ENCODE measurements at regions not wholly inside any gene's neighbourhood (a gene's known extent, or its start where the extent isn't known, plus 50 kb on each side); places are given as distances from the start of the nearest gene placed in this dataset.

DNA sequence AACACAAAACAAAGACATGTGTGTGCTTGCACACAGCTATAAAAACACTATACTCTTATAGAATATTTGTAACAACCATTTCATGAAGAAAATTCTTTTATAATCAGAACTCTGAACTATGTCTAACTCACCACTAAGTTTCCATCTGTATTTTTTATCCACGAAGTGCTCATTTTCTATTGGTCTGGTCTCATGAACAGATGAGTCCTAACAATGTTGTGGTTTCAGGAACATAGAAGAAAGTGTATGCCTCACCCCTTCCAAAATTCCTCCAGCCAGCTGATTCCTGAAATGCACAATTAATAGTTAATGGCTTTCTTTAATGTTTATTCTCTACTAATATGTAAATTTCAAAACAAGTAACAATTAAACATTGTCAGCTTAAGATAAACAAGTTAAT, 325.3 kb upstream of the GRAMD2B start:
- TF ChIP-seq, protein P1, sequence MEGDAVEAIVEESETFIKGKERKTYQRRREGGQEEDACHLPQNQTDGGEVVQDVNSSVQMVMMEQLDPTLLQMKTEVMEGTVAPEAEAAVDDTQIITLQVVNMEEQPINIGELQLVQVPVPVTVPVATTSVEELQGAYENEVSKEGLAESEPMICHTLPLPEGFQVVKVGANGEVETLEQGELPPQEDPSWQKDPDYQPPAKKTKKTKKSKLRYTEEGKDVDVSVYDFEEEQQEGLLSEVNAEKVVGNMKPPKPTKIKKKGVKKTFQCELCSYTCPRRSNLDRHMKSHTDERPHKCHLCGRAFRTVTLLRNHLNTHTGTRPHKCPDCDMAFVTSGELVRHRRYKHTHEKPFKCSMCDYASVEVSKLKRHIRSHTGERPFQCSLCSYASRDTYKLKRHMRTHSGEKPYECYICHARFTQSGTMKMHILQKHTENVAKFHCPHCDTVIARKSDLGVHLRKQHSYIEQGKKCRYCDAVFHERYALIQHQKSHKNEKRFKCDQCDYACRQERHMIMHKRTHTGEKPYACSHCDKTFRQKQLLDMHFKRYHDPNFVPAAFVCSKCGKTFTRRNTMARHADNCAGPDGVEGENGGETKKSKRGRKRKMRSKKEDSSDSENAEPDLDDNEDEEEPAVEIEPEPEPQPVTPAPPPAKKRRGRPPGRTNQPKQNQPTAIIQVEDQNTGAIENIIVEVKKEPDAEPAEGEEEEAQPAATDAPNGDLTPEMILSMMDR (IDR thresholded peaks at IDR 0.05; ENCODE audit: insufficient read depth, low read length, missing control alignments) = no peak
- CTCF ChIA-PET = no interaction called here
- POLR2A ChIA-PET = no interaction called here
- no peak overlapping the region for H3K4me3 ChIP-seq (ENCODE audit: low read depth, low read length)
- DNase-seq (ENCODE audit: low read depth, low spot score) = no peak

DNA sequence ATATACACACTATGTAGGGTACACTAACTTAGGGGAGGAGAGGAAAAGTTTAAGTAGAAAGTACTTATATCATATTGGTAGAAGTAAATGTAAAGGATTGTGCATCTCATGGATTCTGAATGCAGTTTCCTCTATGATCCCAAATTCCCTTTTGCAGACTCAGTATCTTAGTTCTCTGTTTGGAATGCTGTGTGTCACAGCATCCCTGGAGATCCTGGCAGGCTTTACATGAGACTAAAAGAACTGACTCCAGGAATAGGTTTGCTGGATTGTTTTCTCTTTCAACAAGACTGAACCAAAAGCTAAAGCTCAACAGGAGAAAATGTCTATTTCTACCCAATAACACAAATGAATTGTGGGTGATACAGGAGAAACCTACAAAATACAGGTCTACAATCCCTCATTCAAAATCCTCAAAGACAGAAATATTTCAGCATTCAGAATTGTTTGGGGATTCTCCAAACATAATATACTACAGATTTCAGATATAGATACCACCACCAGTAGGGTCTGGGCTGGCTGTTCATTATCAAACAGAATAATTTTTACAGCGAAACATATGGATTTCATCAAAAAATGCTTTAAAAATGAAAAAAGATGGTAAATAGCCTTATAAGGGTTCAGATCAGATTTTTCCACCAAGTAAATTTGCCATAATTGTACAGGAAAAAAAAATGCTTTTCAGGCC, 324.7 kb upstream of the GRAMD2B start:
- peak; percentile 28 for DNase-seq (ENCODE audit: low read depth, low spot score)
- ChIA-PET POLR2A (no interaction called here), CTCF (no interaction called here)

DNA sequence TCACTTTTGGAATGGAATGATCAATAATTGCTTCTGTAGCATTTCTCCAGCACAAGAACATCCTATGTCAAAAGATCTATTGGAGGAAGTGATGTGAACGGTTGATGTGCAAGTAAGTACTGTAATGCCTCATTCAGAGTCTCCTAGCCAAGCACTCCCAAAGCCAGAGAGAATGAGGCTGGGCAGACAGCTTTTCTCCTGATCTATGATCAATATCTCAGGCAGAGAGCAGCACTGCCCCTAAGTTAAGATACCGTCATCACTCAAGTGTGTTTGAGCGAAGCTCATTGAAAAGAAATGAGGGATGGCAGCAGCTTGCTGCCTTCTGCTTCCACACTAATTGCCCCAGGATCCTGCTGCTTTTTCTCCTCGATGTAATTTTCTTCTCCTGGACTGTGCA, 324.1 kb upstream of the GRAMD2B start:
- no peak for DNase-seq (ENCODE audit: low read depth, low spot score)
- CTCF ChIA-PET = no interaction called here
- TF ChIP-seq, protein P1 (IDR thresholded peaks at IDR 0.05; ENCODE audit: insufficient read depth, low read length, missing control alignments) = no peak
- no peak overlapping the region for H3K4me3 ChIP-seq (ENCODE audit: low read depth, low read length)
- POLR2A ChIA-PET = no interaction called here

More for the DNA sequence above, 324.7 kb upstream of the GRAMD2B start:
- TF ChIP-seq, protein P1 (IDR thresholded peaks at IDR 0.05; ENCODE audit: insufficient read depth, low read length, missing control alignments) = no peak
- no peak overlapping the region for H3K4me3 ChIP-seq (ENCODE audit: low read depth, low read length)

DNA sequence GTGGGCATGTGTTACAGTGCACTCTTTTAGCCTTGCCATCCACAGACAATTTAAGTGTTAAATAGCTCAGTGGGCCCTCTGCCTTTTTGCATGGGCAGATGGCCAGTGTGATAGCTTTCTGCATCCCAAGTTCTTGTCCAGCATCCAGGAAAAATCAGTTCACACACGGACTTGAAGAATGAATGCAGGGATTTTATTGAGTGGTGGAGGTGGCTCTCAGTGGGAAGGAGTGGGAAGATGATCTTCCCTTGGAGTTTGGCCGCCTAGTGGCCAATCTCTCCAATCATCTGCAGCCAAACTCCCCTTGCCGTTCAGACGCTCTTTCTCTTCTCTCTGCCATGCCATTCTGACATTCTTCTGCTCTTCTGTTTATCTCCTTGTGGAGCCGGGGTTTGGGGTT, 322.4 kb upstream of the GRAMD2B start:
- ChIA-PET POLR2A (no interaction called here), CTCF (no interaction called here)
- H3K4me3 ChIP-seq (ENCODE audit: low read depth, low read length) = no peak overlapping the region
- no peak for DNase-seq (ENCODE audit: low read depth, low spot score)
- TF ChIP-seq, protein P1 (IDR thresholded peaks at IDR 0.05; ENCODE audit: insufficient read depth, low read length, missing control alignments) = peak; percentile 24

DNA sequence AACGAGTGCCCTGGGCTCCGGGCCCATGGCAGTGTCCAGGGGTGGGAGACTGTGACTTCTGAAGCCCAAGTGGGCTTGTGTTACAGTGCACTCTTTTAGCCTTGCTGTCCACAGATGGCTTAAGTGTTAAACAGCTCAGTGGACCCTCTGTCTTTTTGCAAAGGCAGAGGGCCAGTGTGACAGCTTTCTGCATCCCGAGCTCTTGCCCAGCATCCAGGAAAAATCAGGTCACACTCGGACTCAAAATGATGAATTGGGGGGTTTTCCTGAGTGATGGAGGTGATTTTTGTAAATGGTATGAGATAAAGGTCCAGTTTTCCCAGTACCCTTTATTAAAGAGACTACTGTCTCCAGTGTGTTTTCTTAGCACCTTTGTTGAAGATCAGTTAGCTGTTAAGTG, 321.3 kb upstream of the GRAMD2B start:
- H3K4me3 ChIP-seq (ENCODE audit: low read depth, low read length) = no peak overlapping the region
- DNase-seq (ENCODE audit: low read depth, low spot score) = no peak
- POLR2A ChIA-PET = no interaction called here
- TF ChIP-seq, protein P1 (IDR thresholded peaks at IDR 0.05; ENCODE audit: insufficient read depth, low read length, missing control alignments) = no peak
- CTCF ChIA-PET = no interaction called here

DNA sequence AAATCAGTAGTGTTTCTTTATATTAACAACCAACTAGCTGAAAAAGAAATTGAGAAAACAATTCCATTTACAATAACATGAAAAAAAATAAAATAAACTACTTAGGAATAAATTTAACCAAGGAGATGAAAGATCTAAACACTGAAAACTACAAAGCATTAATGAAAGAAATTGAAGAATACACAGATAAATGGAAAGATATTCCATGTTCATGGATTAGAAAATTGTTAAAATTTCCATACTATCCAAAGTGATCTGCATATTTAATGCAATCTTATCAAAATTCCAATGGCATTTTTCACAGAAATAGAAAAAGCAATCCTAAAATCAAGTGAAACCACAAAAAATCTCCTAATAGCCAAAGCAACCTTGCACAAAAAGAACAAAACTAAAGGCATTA, 320.2 kb upstream of the GRAMD2B start:
- TF ChIP-seq, protein P1 (IDR thresholded peaks at IDR 0.05; ENCODE audit: insufficient read depth, low read length, missing control alignments) = no peak
- ChIA-PET CTCF (no interaction called here), POLR2A (no interaction called here)
- no peak for DNase-seq (ENCODE audit: low read depth, low spot score)
- H3K4me3 ChIP-seq (ENCODE audit: low read depth, low read length) = no peak overlapping the region
